Thoracic aorta (tissue), 2 donors: ENCODE measurements at regions not wholly inside any gene's neighbourhood (a gene's known extent, or its start where the extent isn't known, plus 50 kb on each side); places are given as distances from the start of the nearest gene placed in this dataset.

Source experiments
- ATAC-seq: fragments of 150-250 bp; one replicate; pipeline ENCODE4 v1.8.0; 2017; ENCODE audit warnings: low read depth; ENCODE audit not compliant: insufficient number of reproducible peaks, low FRiP score
- DNase-seq: peaks from one replicate; pipeline ENCODE4 v3.0.0-alpha.2; 2020; ENCODE audit warnings: low spot score
- H3K27ac ChIP-seq, 2 donors: fragments of 200-600 bp; sonication (generic); 1 replicate in 1 of 2; 2 replicates in 1 of 2; pipeline ENCODE4 v1.5.1; 2016; ENCODE audit warnings: mild to moderate bottlenecking in 2 of 2, moderate library complexity in 2 of 2
- H3K27me3 ChIP-seq: fragments of 200-600 bp; sonication (generic); replicated peaks from 2 replicates; pipeline ENCODE4 v1.6.0; 2016; ENCODE audit warnings: mild to moderate bottlenecking; ENCODE audit not compliant: insufficient read depth
- H3K36me3 ChIP-seq: fragments of 200-600 bp; sonication (generic); one replicate; pipeline ENCODE4 v1.5.1; 2016
- H3K4me1 ChIP-seq, 2 donors: fragments of 200-600 bp; sonication (generic); 1 replicate in 1 of 2; 2 replicates in 1 of 2; pipeline versions ENCODE4 v1.5.1 to v1.6.0; 2016; ENCODE audit warnings: low read depth in 2 of 2, mild to moderate bottlenecking in 1 of 2; ENCODE audit not compliant: control insufficient read depth in 1 of 2
- H3K4me3 ChIP-seq: fragments of 200-600 bp; sonication (generic); 2 replicates; pipeline ENCODE4 v1.5.1; 2016; ENCODE audit warnings: mild to moderate bottlenecking
- H3K9me3 ChIP-seq: fragments of 200-600 bp; sonication (generic); 2 replicates; pipeline ENCODE4 v1.5.1; 2016
- CTCF ChIP-seq: fragments of 200-600 bp; sonication (generic); IDR thresholded peaks from one replicate; pipeline ENCODE4 v1.5.1; 2019; ENCODE audit warnings: antibody characterized with exemption

DNA sequence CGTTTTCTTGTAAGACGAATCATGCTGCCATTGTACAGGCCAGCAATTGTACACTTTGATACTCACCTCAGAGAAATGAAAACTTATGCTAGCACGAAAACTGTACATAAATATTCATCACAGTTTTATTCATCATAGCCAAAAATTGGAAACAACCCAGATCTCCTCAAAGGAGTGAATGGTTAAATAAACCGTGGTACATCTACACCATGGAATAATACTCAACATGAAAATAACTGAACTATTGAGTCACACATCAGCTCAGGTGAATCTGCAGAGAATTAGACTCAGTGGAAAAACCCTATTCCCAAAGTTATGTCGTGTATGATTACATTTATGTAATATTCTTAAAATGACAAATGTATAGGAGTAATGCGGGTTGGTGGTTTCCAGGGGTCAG lies 251.0 kb upstream of the HDAC4 start:
- DNase-seq (no peak), ATAC-seq (no peak)
- H3K27ac ChIP-seq, result no peak overlapping the region
- no peaks in the 10 kb centered on the region for H3K9me3 ChIP-seq
- H3K36me3 ChIP-seq, result no peaks in the 10 kb centered on the region
- no peaks in the 10 kb centered on the region for H3K4me1 ChIP-seq
- H3K4me3 ChIP-seq, result no peak overlapping the region
- TF ChIP-seq CTCF, result no peak
- H3K27me3 ChIP-seq, result no peaks in the 10 kb centered on the region

- no peak for ATAC-seq
- Histone ChIP-seq H3K9me3 (no peaks in the 10 kb centered on the region), H3K4me3 (no peak overlapping the region), H3K27ac (no peak overlapping the region), H3K36me3 (no peaks in the 10 kb centered on the region), H3K4me1 (no peaks in the 10 kb centered on the region), H3K27me3 (no peaks in the 10 kb centered on the region)
- no peak for TF ChIP-seq CTCF
- no peak for DNase-seq
These were observed 249.9 kb upstream of the HDAC4 start for GRCh38 chr2:239650674-239651073.

GRCh38 chr2:239649309-239649708 lies 248.5 kb upstream of the HDAC4 start:
- ATAC-seq (no peak), DNase-seq (no peak)
- Histone ChIP-seq H3K27ac (no peak overlapping the region), H3K4me3 (no peak overlapping the region), H3K27me3 (no peaks in the 10 kb centered on the region), H3K36me3 (no peaks in the 10 kb centered on the region), H3K4me1 (no peaks in the 10 kb centered on the region), H3K9me3 (no peaks in the 10 kb centered on the region)
- TF ChIP-seq CTCF, result no peak

GRCh38 chr2:239648607-239649006 lies 247.8 kb upstream of the HDAC4 start:
- Histone ChIP-seq H3K4me1 (no peaks in the 10 kb centered on the region), H3K27me3 (no peaks in the 10 kb centered on the region), H3K27ac (no peak overlapping the region), H3K9me3 (no peaks in the 10 kb centered on the region), H3K4me3 (no peak overlapping the region), H3K36me3 (no peaks in the 10 kb centered on the region)
- DNase-seq (no peak), ATAC-seq (no peak)
- no peak for TF ChIP-seq CTCF

GRCh38 chr2:239647052-239647819 lies 246.4 kb upstream of the HDAC4 start:
- no peak for TF ChIP-seq CTCF
- Histone ChIP-seq H3K27me3 (no peaks in the 10 kb centered on the region), H3K27ac (no peak overlapping the region), H3K9me3 (no peaks in the 10 kb centered on the region), H3K4me1 (no peaks in the 10 kb centered on the region), H3K36me3 (no peaks in the 10 kb centered on the region), H3K4me3 (no peak overlapping the region)
- ATAC-seq, result no peak
- DNase-seq, result no peak
